ENCODE measurements at regions not wholly inside any gene's neighbourhood (a gene's known extent, or its start where the extent isn't known, plus 50 kb on each side); places are given as distances from the start of the nearest gene placed in this dataset.

GRCh38 chr13:42379241-42379640 is 107.3 kb downstream of the AKAP11 start:
- TF ChIP-seq POLR2A (IDR thresholded peaks at IDR 0.05), result no peak
- no peak for TF ChIP-seq POLR2AphosphoS5 (IDR thresholded peaks at IDR 0.05)
- no peak for TF ChIP-seq CTCF (IDR thresholded peaks at IDR 0.05)
- TF ChIP-seq EP300 (IDR thresholded peaks at IDR 0.05), result no peak
